ENCODE measurements at regions not wholly inside any gene's neighbourhood (a gene's known extent, or its start where the extent isn't known, plus 50 kb on each side); places are given as distances from the start of the nearest gene placed in this dataset.

- FAIRE-seq (no peak), ATAC-seq (no peak), DNase-seq (peak in 1 of 6 donors; percentile 35)
- Histone ChIP-seq H3K27ac (no peak overlapping the region), H3K9me3 (no peaks in the 10 kb centered on the region), H3K27me3 (no peaks in the 10 kb centered on the region), H3K4me3 (no peak overlapping the region), H3K4me1 (no peaks in the 10 kb centered on the region), H3K36me3 (no peaks in the 10 kb centered on the region)
- WGBS, 2 donors: 76 to 80% methylated on average over 13 of the region's 13 CpGs
- intact Hi-C loops (cut with DNase I): no loop called here
- TF ChIP-seq, protein P1, sequence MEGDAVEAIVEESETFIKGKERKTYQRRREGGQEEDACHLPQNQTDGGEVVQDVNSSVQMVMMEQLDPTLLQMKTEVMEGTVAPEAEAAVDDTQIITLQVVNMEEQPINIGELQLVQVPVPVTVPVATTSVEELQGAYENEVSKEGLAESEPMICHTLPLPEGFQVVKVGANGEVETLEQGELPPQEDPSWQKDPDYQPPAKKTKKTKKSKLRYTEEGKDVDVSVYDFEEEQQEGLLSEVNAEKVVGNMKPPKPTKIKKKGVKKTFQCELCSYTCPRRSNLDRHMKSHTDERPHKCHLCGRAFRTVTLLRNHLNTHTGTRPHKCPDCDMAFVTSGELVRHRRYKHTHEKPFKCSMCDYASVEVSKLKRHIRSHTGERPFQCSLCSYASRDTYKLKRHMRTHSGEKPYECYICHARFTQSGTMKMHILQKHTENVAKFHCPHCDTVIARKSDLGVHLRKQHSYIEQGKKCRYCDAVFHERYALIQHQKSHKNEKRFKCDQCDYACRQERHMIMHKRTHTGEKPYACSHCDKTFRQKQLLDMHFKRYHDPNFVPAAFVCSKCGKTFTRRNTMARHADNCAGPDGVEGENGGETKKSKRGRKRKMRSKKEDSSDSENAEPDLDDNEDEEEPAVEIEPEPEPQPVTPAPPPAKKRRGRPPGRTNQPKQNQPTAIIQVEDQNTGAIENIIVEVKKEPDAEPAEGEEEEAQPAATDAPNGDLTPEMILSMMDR (IDR thresholded peaks at IDR 0.05): no peak
These were observed 126.1 kb downstream of the SEC14L1 start for GRCh38 chr17:77266891-77267341.

DNA sequence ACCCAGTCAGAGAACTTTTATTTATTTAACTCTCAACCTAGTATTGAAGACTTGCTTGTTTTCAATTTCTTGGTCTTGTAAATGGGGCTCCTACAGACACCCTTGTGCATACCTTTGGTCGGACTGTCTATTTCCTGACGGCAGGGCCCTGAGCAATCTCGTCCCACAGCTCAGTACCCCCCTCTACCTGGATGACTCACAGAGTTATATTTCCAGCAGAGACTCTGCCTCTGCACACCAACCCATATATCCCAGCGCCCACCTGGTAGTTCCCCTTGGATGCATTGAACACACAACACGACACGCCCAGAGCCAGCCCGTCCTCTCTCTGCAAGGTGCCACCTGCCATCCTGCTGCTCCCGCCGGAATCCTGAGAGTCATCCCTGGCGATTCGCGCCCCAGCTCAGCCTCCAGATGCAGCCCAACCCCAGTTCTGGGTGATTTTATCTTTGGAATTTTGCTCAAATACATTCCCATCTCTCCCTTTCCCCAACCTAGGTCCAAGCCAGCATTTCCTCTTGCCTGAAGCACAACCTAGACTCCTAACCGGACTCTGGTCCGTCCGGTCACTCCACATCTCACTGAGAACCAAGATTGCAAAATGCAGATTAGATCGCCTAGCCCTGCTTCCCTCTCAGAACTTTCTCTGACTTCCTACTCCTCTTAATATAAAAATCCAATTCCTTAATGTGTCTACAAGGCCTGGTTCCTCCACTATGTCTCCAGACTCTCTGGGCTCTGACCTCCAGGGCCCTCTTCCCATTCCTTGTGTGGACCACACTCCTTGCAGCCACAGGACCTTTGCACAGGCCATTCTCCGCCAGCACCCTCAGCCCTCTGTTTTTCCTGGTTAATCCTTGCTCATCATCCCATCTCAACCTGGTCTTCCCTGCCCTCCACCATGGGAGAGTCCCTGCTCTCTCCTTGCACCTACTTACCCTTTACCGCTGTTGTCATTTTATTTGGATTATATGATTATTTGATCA lies 129.2 kb downstream of the SEC14L1 start:
- no peak for FAIRE-seq
- Histone ChIP-seq H3K4me3 (no peak overlapping the region), H3K27me3 (no peaks in the 10 kb centered on the region), H3K27ac (no peak overlapping the region), H3K9me3 (no peaks in the 10 kb centered on the region), H3K36me3 (no peaks in the 10 kb centered on the region), H3K4me1 (no peaks in the 10 kb centered on the region)
- DNase-seq: peak in 1 of 6 donors; percentile 19
- no peak for ATAC-seq
- intact Hi-C loops (cut with DNase I): no loop called here
- TF ChIP-seq, protein P1 (IDR thresholded peaks at IDR 0.05): no peak
- WGBS, 2 donors: 79 to 84% methylated on average over 18 of the region's 18 CpGs

DNA sequence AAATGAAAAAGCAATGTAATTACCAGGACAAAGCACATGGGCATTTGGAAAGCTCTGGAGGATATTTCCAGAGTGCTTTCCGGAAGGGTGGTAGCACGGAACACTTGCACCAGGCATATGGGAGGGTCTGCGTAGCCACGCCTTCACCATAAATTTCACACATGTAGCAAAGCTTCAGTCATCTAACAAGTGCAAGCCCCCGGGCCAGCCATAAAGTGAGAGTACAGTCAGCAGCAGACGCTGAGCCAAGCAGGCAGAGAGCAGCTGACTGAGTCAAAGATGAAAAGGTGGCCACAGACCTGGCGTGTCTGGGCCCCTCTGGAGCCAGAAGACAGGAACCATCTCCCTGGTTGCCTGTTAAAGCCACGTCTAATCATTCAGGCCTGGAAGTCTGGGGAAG lies 130.6 kb downstream of the SEC14L1 start:
- Histone ChIP-seq H3K9me3 (no peaks in the 10 kb centered on the region), H3K36me3 (no peaks in the 10 kb centered on the region), H3K4me3 (no peak overlapping the region), H3K27me3 (no peaks in the 10 kb centered on the region), H3K27ac (no peak overlapping the region), H3K4me1 (no peaks in the 10 kb centered on the region)
- no peak for DNase-seq
- intact Hi-C loops (cut with DNase I): no loop called here
- TF ChIP-seq, protein P1 (IDR thresholded peaks at IDR 0.05): no peak
- 85 to 92% methylated on average over 8 of the region's 8 CpGs for WGBS, 2 donors
- ATAC-seq: no peak
- FAIRE-seq: no peak

- ATAC-seq (no peak), FAIRE-seq (no peak), DNase-seq (no peak)
- H3K9me3 ChIP-seq: no peaks in the 10 kb centered on the region
- no peaks in the 10 kb centered on the region for H3K27me3 ChIP-seq
- TF ChIP-seq, protein P1 (IDR thresholded peaks at IDR 0.05): no peak
- no peaks in the 10 kb centered on the region for H3K36me3 ChIP-seq
- no peak overlapping the region for H3K27ac ChIP-seq
- intact Hi-C loops (cut with DNase I): no loop called here
- no peaks in the 10 kb centered on the region for H3K4me1 ChIP-seq
- whole genome bisulfite sequencing, 2 donors: 87 to 88% methylated on average over 7 of the region's 7 CpGs
- no peak overlapping the region for H3K4me3 ChIP-seq
These were observed 132.8 kb downstream of the SEC14L1 start for GRCh38 chr17:77273397-77274085.

Data from pancreas (tissue), 10 donors.